ENCODE measurements at regions not wholly inside any gene's neighbourhood (a gene's known extent, or its start where the extent isn't known, plus 50 kb on each side); places are given as distances from the start of the nearest gene placed in this dataset.

- H3K9me3 Mint-ChIP-seq: peaks cover 0 to 2% of the 10 kb centered on the region in 2 donors
- H3K27ac Mint-ChIP-seq: no peak overlapping the region
- no peak for DNase-seq
- no peak overlapping the region for H3K4me3 Mint-ChIP-seq
- peaks cover 7 to 12% of the 10 kb centered on the region in 2 donors for H3K27me3 Mint-ChIP-seq
- ATAC-seq (replicated peaks): no peak
- no peaks in the 10 kb centered on the region for H3K36me3 Mint-ChIP-seq (ENCODE audit: insufficient read depth)
- H3K4me1 Mint-ChIP-seq (ENCODE audit: low read depth in 2 of 2): no peaks in the 10 kb centered on the region
Measured at GRCh38 chr1:55725378-55725777, 510.2 kb upstream of the USP24 start.

GRCh38 chr1:55724551-55725325 is 509.6 kb upstream of the USP24 start:
- DNase-seq (no peak), ATAC-seq (replicated peaks) (no peak)
- H3K27ac Mint-ChIP-seq: no peak overlapping the region
- peaks cover 0 to 2% of the 10 kb centered on the region in 2 donors for H3K9me3 Mint-ChIP-seq
- H3K4me3 Mint-ChIP-seq: no peak overlapping the region
- no peaks in the 10 kb centered on the region for H3K4me1 Mint-ChIP-seq (ENCODE audit: low read depth in 2 of 2)
- H3K27me3 Mint-ChIP-seq: peaks cover 7 to 12% of the 10 kb centered on the region in 2 donors
- no peaks in the 10 kb centered on the region for H3K36me3 Mint-ChIP-seq (ENCODE audit: insufficient read depth)

- Mint-ChIP-seq H3K27me3 (peaks cover 7 to 8% of the 10 kb centered on the region in 2 donors), H3K4me3 (no peak overlapping the region), H3K4me1 (ENCODE audit: low read depth in 2 of 2) (no peaks in the 10 kb centered on the region), H3K36me3 (ENCODE audit: insufficient read depth) (no peaks in the 10 kb centered on the region), H3K27ac (no peak overlapping the region), H3K9me3 (peaks cover 0 to 2% of the 10 kb centered on the region in 2 donors)
- ATAC-seq (replicated peaks) (no peak), DNase-seq (no peak)
Measured at GRCh38 chr1:55723001-55723400, 507.8 kb upstream of the USP24 start.

- Mint-ChIP-seq H3K36me3 (ENCODE audit: insufficient read depth) (no peaks in the 10 kb centered on the region), H3K4me3 (no peak overlapping the region), H3K27ac (no peak overlapping the region), H3K27me3 (peaks cover 14 to 23% of the 10 kb centered on the region in 2 donors), H3K4me1 (ENCODE audit: low read depth in 2 of 2) (no peaks in the 10 kb centered on the region), H3K9me3 (no peaks in the 10 kb centered on the region)
- ATAC-seq (replicated peaks): no peak
- no peak for DNase-seq
Measured at GRCh38 chr1:55720261-55720660, 505.1 kb upstream of the USP24 start.

- Mint-ChIP-seq H3K4me1 (ENCODE audit: low read depth in 2 of 2) (no peaks in the 10 kb centered on the region), H3K27ac (no peak overlapping the region)
Measured at GRCh38 chr1:55718758-55719671, 503.9 kb upstream of the USP24 start.

GRCh38 chr1:55717111-55717510 is 501.9 kb upstream of the USP24 start:
- Mint-ChIP-seq H3K4me1 (ENCODE audit: low read depth in 2 of 2) (no peaks in the 10 kb centered on the region), H3K9me3 (no peaks in the 10 kb centered on the region), H3K27me3 (peaks cover 20 to 28% of the 10 kb centered on the region in 2 donors), H3K4me3 (no peak overlapping the region), H3K27ac (no peak overlapping the region), H3K36me3 (ENCODE audit: insufficient read depth) (no peaks in the 10 kb centered on the region)
- ATAC-seq (replicated peaks): no peak
- DNase-seq: no peak

More at GRCh38 chr1:55718758-55719671, 503.9 kb upstream of the USP24 start:
- H3K27me3 Mint-ChIP-seq: peaks cover 20 to 28% of the 10 kb centered on the region in 2 donors
- no peak overlapping the region for H3K4me3 Mint-ChIP-seq
- no peaks in the 10 kb centered on the region for H3K9me3 Mint-ChIP-seq
- H3K36me3 Mint-ChIP-seq (ENCODE audit: insufficient read depth): no peaks in the 10 kb centered on the region
- ATAC-seq (replicated peaks): no peak
- no peak for DNase-seq

- DNase-seq: no peak
- no peak overlapping the region for H3K27ac Mint-ChIP-seq
- no peak for ATAC-seq (replicated peaks)
- H3K27me3 Mint-ChIP-seq: peaks cover 20 to 28% of the 10 kb centered on the region in 2 donors
- no peaks in the 10 kb centered on the region for H3K4me1 Mint-ChIP-seq (ENCODE audit: low read depth in 2 of 2)
- no peaks in the 10 kb centered on the region for H3K36me3 Mint-ChIP-seq (ENCODE audit: insufficient read depth)
- no peak overlapping the region for H3K4me3 Mint-ChIP-seq
- H3K9me3 Mint-ChIP-seq: no peaks in the 10 kb centered on the region
Measured at GRCh38 chr1:55716610-55717009, 501.4 kb upstream of the USP24 start.

- Mint-ChIP-seq H3K36me3 (ENCODE audit: insufficient read depth) (no peaks in the 10 kb centered on the region), H3K9me3 (no peaks in the 10 kb centered on the region), H3K27ac (no peak overlapping the region), H3K4me3 (no peak overlapping the region), H3K4me1 (ENCODE audit: low read depth in 2 of 2) (no peaks in the 10 kb centered on the region), H3K27me3 (peaks cover 20 to 28% of the 10 kb centered on the region in 2 donors)
- DNase-seq (no peak), ATAC-seq (replicated peaks) (no peak)
Measured at GRCh38 chr1:55716151-55716550, 501.0 kb upstream of the USP24 start.

- Mint-ChIP-seq H3K9me3 (peaks cover 0 to 2% of the 10 kb centered on the region in 2 donors), H3K4me1 (ENCODE audit: low read depth in 2 of 2) (no peaks in the 10 kb centered on the region), H3K27me3 (peaks cover 20 to 28% of the 10 kb centered on the region in 2 donors), H3K27ac (no peak overlapping the region), H3K36me3 (ENCODE audit: insufficient read depth) (no peaks in the 10 kb centered on the region), H3K4me3 (no peak overlapping the region)
- DNase-seq: no peak
- no peak for ATAC-seq (replicated peaks)
Measured at GRCh38 chr1:55714230-55714629, 499.1 kb upstream of the USP24 start.

- ATAC-seq (replicated peaks) (no peak), DNase-seq (no peak)
- no peaks in the 10 kb centered on the region for H3K36me3 Mint-ChIP-seq (ENCODE audit: insufficient read depth)
- peaks cover 20 to 28% of the 10 kb centered on the region in 2 donors for H3K27me3 Mint-ChIP-seq
- H3K9me3 Mint-ChIP-seq: peaks cover 0 to 2% of the 10 kb centered on the region in 2 donors
- no peak overlapping the region for H3K27ac Mint-ChIP-seq
- H3K4me1 Mint-ChIP-seq (ENCODE audit: low read depth in 2 of 2): no peaks in the 10 kb centered on the region
- H3K4me3 Mint-ChIP-seq: no peak overlapping the region
Measured at GRCh38 chr1:55713516-55713915, 498.4 kb upstream of the USP24 start.

GRCh38 chr1:55712148-55712547 is 497.0 kb upstream of the USP24 start:
- ATAC-seq (replicated peaks): no peak
- H3K27me3 Mint-ChIP-seq: peaks cover 14 to 18% of the 10 kb centered on the region in 2 donors
- H3K36me3 Mint-ChIP-seq (ENCODE audit: insufficient read depth): no peaks in the 10 kb centered on the region
- H3K27ac Mint-ChIP-seq: no peak overlapping the region
- no peak overlapping the region for H3K4me3 Mint-ChIP-seq
- no peaks in the 10 kb centered on the region for H3K4me1 Mint-ChIP-seq (ENCODE audit: low read depth in 2 of 2)
- H3K9me3 Mint-ChIP-seq: peaks cover 0 to 2% of the 10 kb centered on the region in 2 donors
- no peak for DNase-seq

- Mint-ChIP-seq H3K4me3 (no peak overlapping the region), H3K9me3 (peaks cover 0 to 2% of the 10 kb centered on the region in 2 donors), H3K4me1 (ENCODE audit: low read depth in 2 of 2) (no peaks in the 10 kb centered on the region), H3K27me3 (peaks cover 0 to 4% of the 10 kb centered on the region in 2 donors), H3K36me3 (ENCODE audit: insufficient read depth) (no peaks in the 10 kb centered on the region), H3K27ac (no peak overlapping the region)
- DNase-seq: no peak
- no peak for ATAC-seq (replicated peaks)
Measured at GRCh38 chr1:55708781-55709180, 493.6 kb upstream of the USP24 start.

- Mint-ChIP-seq H3K27ac (no peak overlapping the region), H3K9me3 (peaks cover 0 to 3% of the 10 kb centered on the region in 2 donors), H3K4me3 (no peak overlapping the region), H3K4me1 (ENCODE audit: low read depth in 2 of 2) (no peaks in the 10 kb centered on the region), H3K36me3 (ENCODE audit: insufficient read depth) (no peaks in the 10 kb centered on the region), H3K27me3 (peaks cover 0 to 12% of the 10 kb centered on the region in 2 donors)
- DNase-seq (no peak), ATAC-seq (replicated peaks) (no peak)
Measured at GRCh38 chr1:55707846-55708245, 492.7 kb upstream of the USP24 start.

Measured in effector memory CD8-positive, alpha-beta T cell (primary cell).